ENCODE measurements at regions not wholly inside any gene's neighbourhood (a gene's known extent, or its start where the extent isn't known, plus 50 kb on each side); places are given as distances from the start of the nearest gene placed in this dataset.

GRCh38 chr19:33887891-33888290 is 91.2 kb downstream of the KCTD15 start:
- no peak for TF ChIP-seq CTCF (conservative IDR thresholded peaks at IDR 0.05)
- TF ChIP-seq ZFX (IDR thresholded peaks at IDR 0.05), result no peak
- no peak overlapping the region for H3K27ac ChIP-seq

- H3K27ac ChIP-seq, result no peak overlapping the region
- TF ChIP-seq ZFX (IDR thresholded peaks at IDR 0.05) (no peak), CTCF (conservative IDR thresholded peaks at IDR 0.05) (no peak)
Observed at GRCh38 chr19:33888665-33889064, 92.0 kb downstream of the KCTD15 start.

GRCh38 chr19:33890569-33890968 is 93.9 kb downstream of the KCTD15 start:
- no peak overlapping the region for H3K27ac ChIP-seq
- TF ChIP-seq CTCF (conservative IDR thresholded peaks at IDR 0.05) (no peak), ZFX (IDR thresholded peaks at IDR 0.05) (no peak)

- TF ChIP-seq ZFX (IDR thresholded peaks at IDR 0.05), result no peak
- no peak for TF ChIP-seq CTCF (conservative IDR thresholded peaks at IDR 0.05)
- H3K27ac ChIP-seq, result no peak overlapping the region
Observed at GRCh38 chr19:33891773-33892172, 95.1 kb downstream of the KCTD15 start.

- H3K27ac ChIP-seq, result no peak overlapping the region
- TF ChIP-seq ZFX (IDR thresholded peaks at IDR 0.05) (no peak), CTCF (conservative IDR thresholded peaks at IDR 0.05) (no peak)
Observed at GRCh38 chr19:33894787-33895186, 98.1 kb downstream of the KCTD15 start.

GRCh38 chr19:33895366-33895765 is 98.7 kb downstream of the KCTD15 start:
- no peak for TF ChIP-seq CTCF (conservative IDR thresholded peaks at IDR 0.05)
- TF ChIP-seq ZFX (IDR thresholded peaks at IDR 0.05), result no peak
- H3K27ac ChIP-seq, result no peak overlapping the region

- no peak for TF ChIP-seq CTCF (conservative IDR thresholded peaks at IDR 0.05)
- TF ChIP-seq ZFX (IDR thresholded peaks at IDR 0.05), result no peak
- H3K27ac ChIP-seq, result no peak overlapping the region
Observed at GRCh38 chr19:33898062-33898677, 101.5 kb downstream of the KCTD15 start.
